Chondrocyte (in vitro differentiated cells): ENCODE measurements at regions not wholly inside any gene's neighbourhood (a gene's known extent, or its start where the extent isn't known, plus 50 kb on each side); places are given as distances from the start of the nearest gene placed in this dataset.

Experiments used
- DNase-seq: peaks from one replicate; pipeline ENCODE4 v3.0.0; 2021; ENCODE audit warnings: mixed read lengths, low spot score
- H3K27ac Mint-ChIP-seq: one replicate; pipeline ENCODE4 v1.8.0; 2021; ENCODE audit warnings: mild to moderate bottlenecking, moderate library complexity, mixed read lengths; ENCODE audit not compliant: unreplicated experiment
- H3K27me3 Mint-ChIP-seq: 2 replicates; pipeline ENCODE4 v1.8.0; 2021; ENCODE audit warnings: low read depth, mixed read lengths
- H3K36me3 Mint-ChIP-seq: 2 replicates; pipeline ENCODE4 v1.8.0; 2021; ENCODE audit warnings: low read depth, mixed read lengths
- H3K4me1 Mint-ChIP-seq: 2 replicates; pipeline ENCODE4 v1.8.0; 2021; ENCODE audit warnings: low read depth, mild to moderate bottlenecking, mixed read lengths
- H3K4me3 Mint-ChIP-seq: one replicate; pipeline ENCODE4 v1.8.0; 2021; ENCODE audit warnings: mild to moderate bottlenecking, moderate library complexity, mixed read lengths; ENCODE audit not compliant: unreplicated experiment
- H3K9me3 Mint-ChIP-seq: 2 replicates; pipeline ENCODE4 v1.8.0; 2021; ENCODE audit warnings: low read depth, mixed read lengths
- TF ChIP-seq, protein P1 (sequence below): fragments of 200-600 bp; sonication (generic); IDR thresholded peaks from 2 replicates; pipeline ENCODE4 v1.5.0; 2021; ENCODE audit warnings: antibody characterized with exemption, mild to moderate bottlenecking, moderate library complexity

DNA sequence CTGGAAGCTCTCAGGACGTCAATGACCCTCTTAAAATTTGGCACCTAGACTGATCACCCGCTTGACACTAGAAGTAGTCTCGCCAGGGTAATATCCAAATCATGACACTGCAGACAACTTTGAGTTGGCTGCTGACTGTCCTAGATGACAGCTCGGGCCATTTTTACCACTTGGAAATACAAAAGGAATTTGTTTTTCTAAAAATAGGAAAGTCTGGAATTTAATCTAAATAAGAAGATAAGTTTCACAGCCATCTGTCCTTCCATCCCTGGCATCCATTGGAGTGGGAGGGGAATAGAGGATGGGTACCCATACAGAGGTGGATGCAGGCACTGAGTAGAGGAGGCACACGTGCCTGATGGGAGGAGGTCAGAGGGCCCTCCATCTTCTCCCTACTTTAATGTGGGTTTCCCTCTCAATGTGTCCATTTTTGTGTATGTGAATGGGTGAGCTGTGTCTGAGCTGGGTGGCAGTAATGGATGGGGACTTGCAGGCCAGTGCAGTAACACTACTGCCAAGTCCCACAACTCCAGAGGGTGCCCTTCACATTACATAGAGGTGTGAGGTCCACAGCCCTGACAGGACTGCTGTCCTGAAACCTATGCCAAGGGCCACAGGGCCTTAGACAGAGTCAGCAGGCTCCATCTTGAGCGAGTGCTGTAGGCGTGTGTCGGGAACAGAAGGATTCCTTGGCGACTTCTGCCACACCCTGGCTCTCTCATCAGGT, 104.8 kb upstream of the IPO9 start:
- H3K27me3 Mint-ChIP-seq = no peaks in the 10 kb centered on the region
- TF ChIP-seq, protein P1, sequence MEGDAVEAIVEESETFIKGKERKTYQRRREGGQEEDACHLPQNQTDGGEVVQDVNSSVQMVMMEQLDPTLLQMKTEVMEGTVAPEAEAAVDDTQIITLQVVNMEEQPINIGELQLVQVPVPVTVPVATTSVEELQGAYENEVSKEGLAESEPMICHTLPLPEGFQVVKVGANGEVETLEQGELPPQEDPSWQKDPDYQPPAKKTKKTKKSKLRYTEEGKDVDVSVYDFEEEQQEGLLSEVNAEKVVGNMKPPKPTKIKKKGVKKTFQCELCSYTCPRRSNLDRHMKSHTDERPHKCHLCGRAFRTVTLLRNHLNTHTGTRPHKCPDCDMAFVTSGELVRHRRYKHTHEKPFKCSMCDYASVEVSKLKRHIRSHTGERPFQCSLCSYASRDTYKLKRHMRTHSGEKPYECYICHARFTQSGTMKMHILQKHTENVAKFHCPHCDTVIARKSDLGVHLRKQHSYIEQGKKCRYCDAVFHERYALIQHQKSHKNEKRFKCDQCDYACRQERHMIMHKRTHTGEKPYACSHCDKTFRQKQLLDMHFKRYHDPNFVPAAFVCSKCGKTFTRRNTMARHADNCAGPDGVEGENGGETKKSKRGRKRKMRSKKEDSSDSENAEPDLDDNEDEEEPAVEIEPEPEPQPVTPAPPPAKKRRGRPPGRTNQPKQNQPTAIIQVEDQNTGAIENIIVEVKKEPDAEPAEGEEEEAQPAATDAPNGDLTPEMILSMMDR = no peak
- H3K36me3 Mint-ChIP-seq = peaks cover 6% of the 10 kb centered on the region
- peaks cover 88% of the 10 kb centered on the region for H3K4me1 Mint-ChIP-seq
- H3K4me3 Mint-ChIP-seq = peak overlapping the region; percentile 17
- H3K27ac Mint-ChIP-seq = peak overlapping the region; percentile 90
- no peaks in the 10 kb centered on the region for H3K9me3 Mint-ChIP-seq
- DNase-seq = no peak

DNA sequence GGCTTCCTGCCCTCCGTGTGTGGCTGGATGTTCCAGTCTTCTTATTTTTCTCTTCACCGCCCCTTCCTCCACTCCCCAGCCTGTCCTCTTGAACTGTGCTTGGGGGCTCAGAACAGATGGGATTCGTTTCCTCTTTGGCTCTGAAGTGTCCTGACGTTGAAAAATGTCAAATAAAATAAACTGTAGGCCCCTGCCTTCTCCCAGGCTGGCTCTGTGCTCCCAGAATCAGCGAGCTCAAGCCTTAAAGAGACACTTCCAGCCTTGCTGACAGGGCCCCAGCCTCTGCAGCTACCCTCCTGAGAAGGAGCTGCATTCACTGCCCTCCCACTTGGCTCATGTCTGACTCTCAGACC, 104.2 kb upstream of the IPO9 start:
- Mint-ChIP-seq H3K27ac (peak overlapping the region; percentile 90), H3K4me1 (peaks cover 84% of the 10 kb centered on the region), H3K27me3 (no peaks in the 10 kb centered on the region), H3K9me3 (no peaks in the 10 kb centered on the region), H3K4me3 (peak overlapping the region; percentile 17), H3K36me3 (peaks cover 2% of the 10 kb centered on the region)
- DNase-seq = no peak
- TF ChIP-seq, protein P1 = no peak

DNA sequence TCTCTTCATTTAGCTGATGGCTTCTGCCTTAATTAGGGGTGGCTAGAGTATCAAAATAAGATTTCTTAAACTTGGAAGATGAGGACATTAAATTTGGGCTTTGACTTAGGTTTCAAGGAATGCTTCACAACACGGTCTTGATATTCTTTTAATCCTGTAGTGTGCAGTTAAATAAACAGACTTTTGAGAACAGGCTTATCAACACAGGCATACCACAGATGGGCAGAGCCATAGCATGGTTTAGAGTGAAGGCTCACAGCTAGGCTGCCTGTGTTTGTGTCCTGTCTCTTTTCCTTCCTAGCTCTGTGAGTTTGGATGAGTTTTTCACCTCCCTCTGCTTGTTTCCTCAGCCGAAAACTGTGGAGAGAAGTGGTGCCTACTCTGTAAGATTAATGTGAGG, 102.3 kb upstream of the IPO9 start:
- no peaks in the 10 kb centered on the region for H3K36me3 Mint-ChIP-seq
- TF ChIP-seq, protein P1 = no peak
- H3K4me1 Mint-ChIP-seq = peaks cover 83% of the 10 kb centered on the region
- no peaks in the 10 kb centered on the region for H3K27me3 Mint-ChIP-seq
- no peaks in the 10 kb centered on the region for H3K9me3 Mint-ChIP-seq
- no peak overlapping the region for H3K4me3 Mint-ChIP-seq
- H3K27ac Mint-ChIP-seq = peak overlapping the region; percentile 76
- DNase-seq = no peak

DNA sequence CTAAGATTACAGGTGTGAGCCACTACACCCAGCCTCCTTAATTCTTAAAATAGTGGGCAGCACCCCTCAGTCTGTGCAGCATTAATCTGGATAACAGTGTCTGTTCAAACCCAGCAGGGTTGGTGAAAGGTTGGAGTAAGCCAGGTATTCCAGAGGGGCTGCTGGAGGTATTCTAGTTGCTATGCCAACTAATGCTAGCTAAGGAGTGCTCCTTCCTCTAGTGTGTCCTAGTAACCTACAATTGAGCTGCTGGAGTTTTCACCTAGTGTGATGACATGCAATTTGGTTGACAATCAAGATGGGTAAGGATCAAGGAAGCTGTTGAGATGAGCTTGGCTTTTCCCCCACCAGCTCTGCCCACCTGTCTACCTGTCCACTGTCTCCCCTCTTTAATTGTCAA, 100.2 kb upstream of the IPO9 start:
- Mint-ChIP-seq H3K36me3 (peaks cover 4% of the 10 kb centered on the region), H3K27me3 (no peaks in the 10 kb centered on the region), H3K27ac (peak overlapping the region; percentile 27), H3K9me3 (no peaks in the 10 kb centered on the region), H3K4me1 (peaks cover 78% of the 10 kb centered on the region), H3K4me3 (no peak overlapping the region)
- DNase-seq = no peak
- TF ChIP-seq, protein P1 = no peak

DNA sequence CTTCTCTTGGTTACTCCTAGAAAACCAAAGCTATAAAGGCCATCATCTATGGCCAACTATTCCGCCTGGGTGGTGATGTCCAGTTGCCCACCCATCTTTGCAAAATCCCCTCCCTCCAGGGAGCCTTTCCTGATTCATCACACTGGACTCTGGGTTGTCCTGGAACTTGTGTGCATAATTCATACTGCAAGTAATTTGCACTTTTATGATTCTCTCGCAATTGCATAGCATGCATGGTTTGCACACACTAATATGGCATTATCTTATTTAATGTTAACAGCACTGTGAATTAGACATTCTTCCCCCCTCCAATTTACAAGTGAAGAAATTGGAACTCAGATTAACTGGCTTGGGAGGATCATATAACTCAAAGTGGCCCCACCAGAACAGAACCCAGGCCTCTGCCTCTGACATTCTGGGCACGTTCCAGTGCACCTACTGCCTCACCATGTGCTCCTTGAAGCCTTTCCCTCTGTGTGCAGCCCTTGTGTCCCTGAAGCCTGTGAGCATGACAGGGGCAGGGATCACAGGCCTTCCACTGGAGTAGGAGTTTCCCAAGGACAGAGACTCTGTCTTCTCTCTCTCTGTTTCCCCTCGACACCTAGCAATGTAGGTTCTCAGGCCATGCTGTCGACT, 98.9 kb upstream of the IPO9 start:
- peaks cover 77% of the 10 kb centered on the region for H3K4me1 Mint-ChIP-seq
- H3K27me3 Mint-ChIP-seq = no peaks in the 10 kb centered on the region
- H3K4me3 Mint-ChIP-seq = no peak overlapping the region
- DNase-seq = no peak
- no peaks in the 10 kb centered on the region for H3K9me3 Mint-ChIP-seq
- peaks cover 7% of the 10 kb centered on the region for H3K36me3 Mint-ChIP-seq
- peak overlapping the region; percentile 65 for H3K27ac Mint-ChIP-seq
- TF ChIP-seq, protein P1 = no peak
